HG03066 (cell line): ENCODE measurements at regions not wholly inside any gene's neighbourhood (a gene's known extent, or its start where the extent isn't known, plus 50 kb on each side); places are given as distances from the start of the nearest gene placed in this dataset.
A peak's percentile ranks its signal among the peaks of the same experiment; 100 is the strongest.
"Not testable (repeated sequence)": the region's sequence is repeated elsewhere in the genome, so short reads cannot be mapped to it uniquely, and the experiment has no call there.

Experiments
- ATAC-seq: cut with Tn5 transposase; IDR thresholded peaks from one replicate; pipeline ENCODE4 v1.9.1; 2021; ENCODE audit warnings: low read depth; ENCODE audit not compliant: unreplicated experiment

DNA sequence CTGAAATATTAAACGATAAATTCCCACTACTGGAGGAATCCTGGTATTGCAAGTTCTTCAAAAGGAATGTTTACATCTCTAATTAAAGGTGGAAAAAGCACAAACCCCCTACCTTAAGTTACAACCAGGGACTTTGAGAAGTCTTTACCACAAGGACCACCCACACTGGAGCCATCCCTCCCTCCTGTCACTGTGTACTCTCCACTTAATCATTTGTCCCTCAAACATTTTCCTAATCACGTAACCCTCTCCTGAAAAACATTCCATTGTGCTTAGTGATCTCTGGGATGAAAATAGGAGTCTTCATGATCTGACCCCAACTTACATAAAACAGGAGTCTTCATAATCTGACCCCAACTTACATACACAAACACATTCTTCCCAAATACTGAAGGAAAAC is 85.7 kb downstream of the SUCLG1 start:
- no peak for ATAC-seq

DNA sequence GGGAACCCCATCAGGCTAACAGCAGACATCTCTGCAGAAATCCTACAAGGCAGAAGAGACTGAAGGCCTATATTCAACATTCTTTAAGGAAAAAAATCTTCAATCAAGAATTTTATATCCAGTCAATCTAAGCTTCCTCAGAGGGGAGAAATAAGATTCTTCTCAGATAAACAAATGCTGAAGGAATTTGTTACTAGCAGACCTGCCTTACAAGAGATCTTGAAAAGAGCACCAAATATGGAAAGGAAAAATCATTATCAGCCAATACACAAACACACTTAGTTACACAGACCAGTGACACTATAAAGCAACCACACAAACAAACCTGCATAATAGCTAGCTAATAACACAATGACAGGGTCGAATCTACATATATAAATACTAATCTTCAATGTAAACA is 96.5 kb downstream of the SUCLG1 start:
- ATAC-seq: no peak

DNA sequence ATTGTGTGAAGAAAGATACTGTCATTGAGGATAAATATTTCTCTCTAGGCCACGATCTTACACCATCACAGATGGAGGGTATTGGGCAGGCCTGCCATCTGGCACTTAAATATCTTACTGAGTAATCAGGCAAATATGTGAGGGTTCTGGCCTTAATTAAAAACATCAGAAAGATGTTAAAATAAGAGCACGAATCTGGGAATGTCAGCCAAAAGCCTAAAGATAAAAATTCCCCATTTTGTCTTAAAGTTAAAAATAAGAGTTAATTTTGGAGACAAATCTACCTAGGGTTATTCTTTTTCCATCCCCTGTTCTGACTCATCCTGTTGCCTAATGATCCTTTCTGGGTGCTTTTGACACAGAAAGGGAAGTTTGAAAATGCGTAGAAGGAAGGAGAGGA is 121.0 kb downstream of the SUCLG1 start:
- no peak for ATAC-seq

DNA sequence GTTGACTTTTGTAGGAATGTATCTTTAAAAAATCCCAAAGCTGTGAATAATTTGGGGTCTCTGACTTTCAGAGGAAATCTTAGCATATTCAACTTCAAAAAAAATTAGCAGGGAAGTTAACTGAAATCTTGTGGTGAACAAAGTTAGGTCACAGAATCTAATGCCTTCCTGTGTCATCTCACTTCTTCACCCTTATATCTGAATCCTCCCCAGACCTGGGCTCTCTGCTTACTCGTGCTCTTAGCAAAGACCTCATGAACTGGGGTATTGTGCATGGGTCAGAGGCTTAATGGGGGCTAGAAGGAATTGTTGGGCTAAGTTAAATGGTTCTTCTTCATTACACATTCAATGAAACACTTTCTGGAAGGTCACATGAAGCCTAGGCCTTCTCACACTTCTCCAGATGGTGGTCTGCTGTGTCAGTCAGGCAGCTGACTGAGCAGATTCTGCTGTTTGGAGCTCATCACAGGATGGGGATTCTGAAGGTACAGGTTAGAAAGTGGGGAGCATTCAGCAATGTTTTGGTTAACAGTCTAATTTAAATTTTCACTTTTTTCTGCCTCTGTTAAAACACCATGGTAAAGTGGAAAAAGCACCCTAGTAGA is 131.3 kb downstream of the SUCLG1 start:
- ATAC-seq: no peak

DNA sequence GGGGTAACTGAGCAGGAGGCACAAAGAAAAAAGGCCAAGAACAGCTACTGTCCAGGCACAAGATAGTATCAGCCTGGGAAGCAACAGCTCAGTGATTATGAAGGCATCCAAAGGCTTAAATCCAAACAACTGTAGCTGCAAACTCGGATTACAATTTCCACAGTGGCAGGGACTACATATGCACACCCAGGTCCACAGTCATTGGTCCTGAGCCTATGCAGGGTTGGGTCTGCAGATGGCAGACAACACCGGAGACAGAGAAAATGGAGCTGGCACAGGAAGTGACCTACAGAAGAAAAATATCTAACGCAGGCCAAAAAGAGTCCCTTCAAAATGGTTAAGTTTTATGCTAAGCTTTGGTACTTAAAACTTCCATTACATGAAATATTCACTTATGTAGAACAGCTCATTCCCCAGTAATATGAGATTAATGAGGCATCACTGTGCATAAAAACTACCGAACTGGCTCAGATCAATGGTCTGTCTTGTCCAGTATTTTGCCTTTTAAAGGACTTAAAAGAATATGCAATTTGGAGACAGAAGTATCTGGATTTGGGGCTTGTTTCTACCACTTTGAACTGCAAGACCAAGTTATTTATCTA is 132.1 kb downstream of the SUCLG1 start:
- no peak for ATAC-seq

DNA sequence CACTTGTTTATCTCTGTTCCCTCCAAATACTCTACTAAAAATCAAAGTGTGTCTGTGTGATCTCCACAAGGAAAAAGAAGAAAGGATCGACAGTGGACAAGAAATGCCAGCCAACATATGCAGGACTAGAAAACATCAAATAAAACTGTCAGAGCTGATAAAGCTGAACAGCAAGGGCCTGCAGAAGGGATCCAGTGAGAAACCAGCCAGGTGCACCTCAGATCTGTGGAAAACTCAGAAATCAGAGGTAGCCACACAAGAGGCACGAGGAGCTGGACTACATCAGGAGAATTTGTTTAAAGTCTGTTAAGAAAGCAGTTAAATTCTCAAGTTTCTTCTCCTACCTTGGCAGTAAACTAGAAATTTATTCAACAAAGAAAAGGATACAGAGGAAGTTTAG is 135.2 kb downstream of the SUCLG1 start:
- no peak for ATAC-seq

DNA sequence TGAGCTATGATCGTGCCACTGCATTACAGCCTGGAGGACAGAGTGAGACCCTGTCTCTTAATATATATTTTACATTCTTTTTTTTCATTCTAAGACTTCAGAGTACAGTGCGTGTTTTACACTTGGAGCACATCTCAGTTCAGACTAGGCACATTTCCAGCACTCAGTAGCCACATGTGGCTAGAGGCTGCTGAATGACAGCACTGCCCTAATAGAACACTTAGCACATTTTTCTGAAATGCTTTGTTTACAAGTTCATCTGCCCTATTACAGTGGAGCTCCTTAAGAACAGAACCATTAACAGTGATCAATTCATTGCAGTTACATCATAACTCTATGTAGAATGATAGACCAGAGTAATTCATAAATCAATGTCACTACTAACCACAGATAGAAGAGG is 138.1 kb downstream of the SUCLG1 start:
- no peak for ATAC-seq

DNA sequence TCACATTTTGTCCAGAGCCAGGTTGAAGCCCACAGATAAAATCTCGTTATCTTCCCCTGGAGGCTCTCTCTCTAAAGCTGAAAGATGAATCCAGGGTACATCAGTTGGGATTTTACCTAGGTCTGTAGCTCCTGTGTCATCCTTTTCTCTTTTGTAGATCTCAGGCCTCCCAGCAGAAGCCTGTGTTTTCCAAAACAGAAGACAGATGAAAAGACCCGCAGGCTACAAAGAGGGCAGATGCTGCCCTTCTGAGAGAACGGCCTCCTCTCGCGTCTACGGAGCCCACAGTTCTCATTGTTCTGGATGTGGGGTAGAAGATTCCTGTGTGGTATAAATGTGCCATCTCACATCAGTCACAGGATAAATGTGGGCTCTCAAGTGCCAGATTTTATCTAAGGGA is 139.5 kb downstream of the SUCLG1 start:
- no peak for ATAC-seq

DNA sequence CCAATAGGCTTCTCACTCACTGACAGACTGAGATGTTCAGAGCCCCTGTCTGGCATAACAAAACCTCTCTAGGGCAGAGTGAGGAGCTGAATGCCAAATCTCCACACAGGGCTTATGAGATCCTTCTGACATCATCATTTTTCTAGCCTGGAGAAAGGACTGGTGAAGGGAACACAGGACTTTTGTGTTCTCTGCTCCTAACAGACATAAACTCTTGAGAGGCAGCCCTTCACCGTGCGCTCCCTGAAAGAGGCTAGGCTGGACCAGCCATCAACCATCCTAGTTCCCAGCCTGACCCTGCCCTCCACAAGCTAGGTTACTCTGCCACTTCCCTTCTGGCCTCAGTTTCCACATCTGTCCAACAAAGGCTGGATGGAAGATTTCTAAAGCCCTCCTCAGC is 141.9 kb downstream of the SUCLG1 start:
- no peak for ATAC-seq

DNA sequence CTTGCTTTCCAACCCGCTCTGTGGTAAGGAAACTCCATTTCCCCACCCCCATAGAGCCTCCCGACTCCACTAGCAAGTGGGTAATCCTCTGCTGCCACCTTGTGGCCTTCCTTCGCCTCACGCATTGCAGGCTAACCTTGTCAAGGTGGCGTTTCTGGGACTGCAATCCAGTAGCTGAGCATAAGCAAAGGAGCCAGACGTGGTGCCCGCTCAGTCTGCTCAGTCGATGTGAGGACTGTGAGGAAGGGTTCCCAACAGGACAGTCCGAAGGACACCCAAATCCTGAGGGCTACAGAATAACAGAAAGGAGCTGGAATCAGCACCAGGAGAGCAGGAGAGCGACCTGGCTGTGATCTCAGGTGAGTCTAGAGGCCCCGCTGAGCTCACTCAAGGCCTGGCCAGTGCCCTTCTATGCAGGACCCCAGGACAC is 144.2 kb downstream of the SUCLG1 start:
- peak; percentile 98 for ATAC-seq

DNA sequence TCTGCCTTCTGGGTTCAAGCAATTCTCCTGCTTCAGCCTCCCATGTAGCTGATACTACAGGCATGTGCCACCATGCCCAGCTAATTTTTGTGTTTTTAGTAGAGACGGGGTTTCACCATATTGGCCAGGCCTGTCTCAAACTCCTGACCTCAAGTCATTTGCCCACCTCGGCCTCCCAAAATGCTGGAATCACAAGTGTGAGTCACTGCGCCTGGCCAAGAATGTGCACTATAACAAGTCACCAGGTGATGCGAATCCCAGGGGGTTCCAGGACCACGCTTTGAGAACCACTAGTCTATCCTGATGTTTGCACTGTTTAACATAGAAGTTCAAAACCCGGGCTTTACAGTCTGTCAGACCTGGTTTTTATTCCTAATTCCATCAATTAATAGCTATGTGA is 144.8 kb downstream of the SUCLG1 start:
- no peak for ATAC-seq

DNA sequence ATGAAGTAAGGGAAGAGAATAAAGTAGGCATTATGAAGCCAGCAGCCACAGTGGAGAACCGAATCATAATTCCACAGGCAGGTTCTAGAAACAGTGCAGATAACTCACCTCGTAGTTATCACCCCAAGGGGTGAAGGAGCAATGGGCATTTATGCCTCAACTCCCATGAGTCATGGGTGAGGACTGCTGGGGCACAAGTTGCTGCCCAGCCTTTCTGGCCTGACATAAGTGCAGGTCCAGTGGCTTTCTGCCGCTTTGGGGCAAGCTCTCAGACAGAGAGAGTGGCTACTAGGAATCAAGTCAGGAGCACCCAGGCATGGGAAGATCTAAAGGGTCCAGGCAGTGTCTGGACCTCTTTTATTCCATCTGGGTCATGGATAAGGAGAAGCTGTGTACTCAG is 149.8 kb downstream of the SUCLG1 start:
- no peak for ATAC-seq

DNA sequence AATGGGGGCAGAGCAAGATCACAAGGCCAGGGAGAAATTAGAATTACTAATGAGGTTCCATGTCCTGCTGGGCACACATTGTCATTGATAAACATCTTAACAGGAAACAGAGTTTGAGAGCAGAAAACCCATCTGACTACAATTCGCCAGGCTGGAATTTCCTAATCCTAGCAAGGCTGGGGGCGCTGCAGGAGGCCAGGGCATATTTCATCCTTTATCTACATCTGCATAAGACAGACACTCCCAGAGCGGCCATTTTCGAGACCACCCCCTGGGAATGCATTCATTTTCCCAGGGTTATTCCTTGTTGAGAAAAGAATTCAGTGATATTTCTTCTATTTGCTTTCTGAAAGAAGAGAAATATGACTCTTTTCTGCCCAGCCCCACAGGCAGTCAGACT is 152.7 kb downstream of the SUCLG1 start:
- ATAC-seq: no peak

DNA sequence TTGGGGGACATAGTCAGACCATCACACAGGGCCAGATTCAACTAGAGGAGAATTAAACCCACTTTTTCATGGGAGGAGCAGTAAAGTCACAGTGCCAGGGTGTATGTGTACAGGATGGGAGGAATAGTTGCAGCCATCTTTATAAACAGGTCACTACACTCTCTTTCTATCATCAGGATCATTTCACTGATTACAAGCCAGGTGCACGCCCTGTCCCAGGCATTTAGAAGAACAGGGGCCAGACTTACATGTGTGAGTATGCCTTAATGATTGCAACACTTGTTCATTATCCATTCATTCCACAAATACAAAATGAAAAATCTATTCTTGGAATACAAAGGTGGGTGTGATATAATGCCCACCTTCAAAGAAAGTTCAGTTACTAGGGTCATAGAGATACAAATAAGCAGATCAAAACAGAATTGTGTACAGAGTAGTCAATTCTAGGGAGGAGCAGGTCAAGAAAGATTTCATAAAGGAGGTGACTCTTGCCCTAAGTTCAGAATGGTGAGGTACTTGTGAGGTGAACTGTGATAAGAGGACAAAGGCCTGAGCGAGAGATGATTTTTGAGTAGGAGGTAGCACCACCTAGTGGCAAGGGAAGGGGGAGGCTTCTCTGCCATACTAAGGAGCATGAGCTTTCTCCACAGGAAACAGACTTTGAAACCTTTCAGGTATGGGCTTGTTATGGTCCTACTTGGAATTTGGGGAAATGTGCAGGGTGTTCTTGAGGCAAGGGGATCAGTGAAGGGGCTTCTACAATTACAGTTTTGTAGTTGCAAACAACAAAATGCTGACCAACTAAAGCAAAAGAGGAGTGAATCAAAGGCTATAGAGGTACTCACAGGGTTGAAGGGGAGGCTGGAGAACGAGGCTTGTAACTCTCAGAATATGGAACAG is 156.3 kb downstream of the SUCLG1 start:
- ATAC-seq: peak; percentile 92

DNA sequence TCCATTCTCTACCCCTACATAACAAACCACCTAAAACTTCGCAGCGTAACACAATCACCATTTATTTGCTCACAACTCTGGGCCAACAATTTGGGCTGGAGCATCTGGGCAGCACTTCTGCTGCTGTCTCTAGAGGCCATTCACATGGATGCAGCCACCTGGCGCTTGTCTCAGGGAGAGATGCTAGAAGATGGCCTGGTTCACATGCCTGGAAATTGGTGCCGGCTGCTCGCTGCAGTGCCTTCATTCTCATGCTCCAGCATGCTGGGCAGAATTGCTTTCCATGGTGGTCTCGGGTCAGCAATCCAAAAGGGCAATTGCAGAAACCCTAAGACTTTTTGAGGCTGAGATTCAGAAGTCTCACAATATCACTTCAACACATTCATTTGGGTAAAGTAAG is 157.4 kb downstream of the SUCLG1 start:
- no peak for ATAC-seq

DNA sequence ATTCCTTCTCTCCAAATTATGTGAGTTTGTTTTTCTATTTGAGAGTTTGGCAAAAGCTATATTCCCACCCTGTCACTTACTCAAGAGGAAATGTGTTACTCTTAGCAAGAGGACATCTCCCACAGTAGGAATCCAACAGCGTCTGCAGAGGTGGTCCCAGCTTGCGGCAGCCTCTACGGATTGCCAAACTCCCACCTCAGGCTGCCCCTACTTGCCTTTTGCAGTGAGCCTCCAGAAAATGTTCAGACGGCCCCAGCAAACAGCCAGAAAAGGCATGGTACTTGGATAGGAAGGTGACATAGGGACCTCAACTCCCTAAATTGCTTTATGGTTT is 158.4 kb downstream of the SUCLG1 start:
- no peak for ATAC-seq

DNA sequence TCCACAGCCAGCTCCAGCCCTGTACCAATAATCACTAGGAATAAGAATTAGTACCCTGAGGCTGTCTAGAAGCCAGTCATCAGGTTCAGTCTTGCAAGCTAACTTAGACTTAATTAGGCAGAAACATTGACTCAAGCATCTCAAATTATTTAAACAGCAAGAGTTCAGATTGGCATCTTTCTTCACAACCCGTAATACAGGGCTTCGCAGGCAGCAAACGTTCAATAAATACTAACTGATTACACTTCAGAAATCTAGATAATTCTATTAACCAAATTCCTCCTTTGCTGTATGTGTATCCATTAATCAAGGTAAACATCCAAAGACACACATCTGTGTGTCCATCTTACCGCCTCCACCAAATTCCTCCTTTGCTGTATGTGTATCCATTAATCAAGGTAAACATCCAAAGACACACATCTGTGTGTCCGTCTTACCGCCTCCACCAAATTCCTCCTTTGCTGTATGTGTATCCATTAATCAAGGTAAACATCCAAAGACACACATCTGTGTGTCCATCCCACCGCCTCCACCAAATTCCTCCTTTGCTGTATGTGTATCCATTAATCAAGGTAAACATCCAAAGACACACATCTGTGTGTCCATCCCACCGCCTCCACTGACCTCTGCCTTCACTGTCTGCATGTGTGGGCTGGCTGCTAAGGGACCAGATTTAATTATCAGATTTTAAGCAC is 158.9 kb downstream of the SUCLG1 start:
- ATAC-seq: not testable (repeated sequence)

DNA sequence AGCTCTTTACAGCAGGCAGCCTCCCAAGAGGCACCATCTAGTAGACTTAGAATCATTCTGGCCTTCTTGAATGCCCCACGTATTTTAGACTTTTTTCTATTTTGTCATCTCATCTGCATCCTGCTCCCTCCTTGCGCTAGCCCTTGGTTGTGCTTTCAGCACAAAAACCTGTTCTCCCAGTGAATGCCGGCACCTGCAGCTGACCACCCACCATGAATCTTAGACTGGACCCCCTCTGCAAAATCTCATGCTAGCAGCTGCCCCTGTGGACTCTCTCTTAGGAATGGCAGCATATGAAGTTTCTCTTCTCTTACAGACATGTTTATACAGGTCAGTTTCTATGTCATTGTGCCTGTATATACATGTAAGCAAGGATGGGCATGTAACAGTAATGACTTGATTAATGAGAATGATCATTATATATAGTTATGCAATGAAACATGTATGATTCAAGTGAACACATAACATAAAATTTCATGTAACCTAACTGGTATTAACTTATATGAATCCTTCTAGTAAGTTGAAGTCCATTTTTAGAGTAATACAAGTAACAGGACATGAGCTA is 159.8 kb downstream of the SUCLG1 start:
- no peak for ATAC-seq

DNA sequence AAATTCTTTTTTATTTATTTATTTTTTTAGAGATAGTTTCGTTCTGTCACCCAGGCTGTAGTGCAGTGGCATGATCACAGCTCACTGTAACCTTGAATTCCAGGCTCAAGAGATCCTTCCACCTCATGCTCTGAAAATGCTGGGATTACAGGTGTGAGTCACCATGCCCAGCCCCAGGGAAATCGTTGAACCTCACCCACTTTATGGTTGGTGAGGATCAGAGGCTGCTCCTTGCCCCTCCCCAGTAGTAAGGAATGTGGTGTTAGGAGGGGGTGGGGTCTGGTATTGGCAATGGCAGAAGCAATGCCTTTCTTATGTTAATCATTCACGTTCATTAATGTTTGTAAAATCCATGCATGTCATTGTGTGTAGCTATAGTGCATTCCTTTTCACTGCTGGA is 161.9 kb downstream of the SUCLG1 start:
- ATAC-seq: no peak

DNA sequence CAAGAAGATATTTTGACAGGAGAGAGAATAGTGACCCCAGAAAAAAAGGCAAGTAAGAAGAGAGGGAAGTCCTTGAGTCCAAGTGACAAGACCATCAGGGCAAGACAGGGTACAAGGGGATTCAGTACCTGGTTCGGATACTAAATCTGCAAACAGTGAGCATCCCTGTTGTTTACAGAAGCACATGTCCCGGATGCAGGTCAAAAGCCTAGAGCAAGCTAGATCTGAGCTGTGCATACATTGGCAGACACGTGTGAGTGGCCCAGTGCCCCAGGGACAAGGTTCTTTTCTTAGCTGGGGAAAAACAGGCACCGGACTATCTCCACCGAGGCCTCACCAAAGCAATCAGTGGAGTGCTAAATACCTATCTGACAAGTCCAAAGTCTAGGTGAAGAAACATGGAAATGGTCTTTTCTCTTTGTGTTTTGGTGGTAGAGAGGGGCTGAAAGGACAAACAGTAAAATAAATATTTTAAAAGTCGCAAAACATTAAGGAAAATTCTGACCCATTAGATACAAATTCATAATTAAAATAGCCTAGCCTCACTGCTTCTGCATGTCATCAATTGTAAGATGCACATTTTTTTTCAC is 165.2 kb downstream of the SUCLG1 start:
- no peak for ATAC-seq

DNA sequence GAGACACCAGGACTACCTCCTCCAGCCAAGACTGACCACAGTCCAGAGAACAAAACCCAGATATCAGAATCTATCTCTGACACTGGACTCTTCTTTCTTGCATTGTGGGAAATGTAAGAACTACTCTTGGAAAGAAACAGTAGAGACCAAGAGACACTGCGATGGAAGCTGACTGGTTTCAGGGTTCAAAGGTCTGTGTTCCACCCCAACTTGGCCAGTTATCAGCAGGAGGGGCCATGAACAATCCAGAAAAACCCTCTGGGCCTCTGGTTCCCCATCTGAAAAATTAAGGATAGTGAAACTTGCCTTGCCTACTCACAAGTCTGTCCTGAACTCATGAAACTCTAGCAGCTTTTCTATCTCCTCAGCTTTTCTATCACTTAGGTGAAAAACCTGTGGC is 166.5 kb downstream of the SUCLG1 start:
- no peak for ATAC-seq
